ENCODE measurements at regions not wholly inside any gene's neighbourhood (a gene's known extent, or its start where the extent isn't known, plus 50 kb on each side); places are given as distances from the start of the nearest gene placed in this dataset.

GRCh38 chr1:22343456-22344328, 108.0 kb upstream of the ZBTB40 start:
- TF ChIP-seq CTCF (conservative IDR thresholded peaks at IDR 0.05) (no peak), EZH2 (IDR thresholded peaks at IDR 0.05; ENCODE audit: low read depth) (no peak)
- no peaks in the 10 kb centered on the region for H3K79me2 ChIP-seq (ENCODE audit: low read depth)
- H3F3A ChIP-seq (ENCODE audit: insufficient read depth, low read depth), result no peaks in the 10 kb centered on the region; the same call in 1 of the 2 replicates
- H3K9me3 ChIP-seq (ENCODE audit: insufficient read depth, low read depth), result no peaks in the 10 kb centered on the region
- no peaks in the 10 kb centered on the region for H3K9me2 ChIP-seq (ENCODE audit: insufficient read depth)
- no peak overlapping the region for H3K4me3 ChIP-seq
- H2AFZ ChIP-seq, result no peak overlapping the region
- CTCF ChIA-PET, result no interaction called here
- H3K4me1 ChIP-seq (replicated peaks; ENCODE audit: insufficient read depth), result 0 out of 2 replicates have a peak, but pooled peaks cover 10% of the 10 kb centered on the region
- no peaks in the 10 kb centered on the region for H3K36me3 ChIP-seq (ENCODE audit: low read depth)
- H3K27me3 ChIP-seq (ENCODE audit: insufficient read depth, low read depth), result no peaks in the 10 kb centered on the region
- POLR2A ChIA-PET (ENCODE audit: unreplicated experiment), result no interaction called here
- no peak overlapping the region for H3K27ac ChIP-seq
- intact Hi-C loops (cut with micrococcal nuclease; ENCODE audit: unreplicated experiment), result no loop called here
- BruUV-seq (replicated peaks), result no TSS peak
- H4K20me1 ChIP-seq (ENCODE audit: insufficient read depth), result no peaks in the 10 kb centered on the region
- no peak for DNase-seq
- H3K4me2 ChIP-seq, result no peak overlapping the region

DNA sequence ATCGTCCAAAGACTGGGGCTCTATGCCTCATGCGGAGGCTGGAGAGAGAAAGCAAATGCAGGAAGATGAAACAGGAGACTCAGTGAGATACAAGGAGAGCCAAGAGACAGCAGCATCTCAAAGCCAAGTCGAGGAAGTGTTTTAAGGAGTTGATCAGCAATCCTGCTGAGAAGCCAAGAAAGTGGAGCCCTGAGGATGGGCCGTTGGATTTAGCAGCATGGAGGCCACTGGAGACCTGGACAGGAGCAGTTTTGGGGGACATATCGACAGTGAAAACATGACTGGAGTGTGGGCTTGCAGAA, 107.4 kb upstream of the ZBTB40 start:
- Histone ChIP-seq H3K4me3 (no peak overlapping the region), H3K4me1 (replicated peaks; ENCODE audit: insufficient read depth) (0 out of 2 replicates have a peak, but pooled peaks cover 11% of the 10 kb centered on the region), H3K36me3 (ENCODE audit: low read depth) (no peaks in the 10 kb centered on the region), H3F3A (ENCODE audit: insufficient read depth, low read depth) (no peaks in the 10 kb centered on the region; the same call in 1 of the 2 replicates), H3K27me3 (ENCODE audit: insufficient read depth, low read depth) (no peaks in the 10 kb centered on the region), H3K9me2 (ENCODE audit: insufficient read depth) (no peaks in the 10 kb centered on the region), H3K27ac (no peak overlapping the region), H3K79me2 (ENCODE audit: low read depth) (no peaks in the 10 kb centered on the region), H3K4me2 (no peak overlapping the region), H3K9me3 (ENCODE audit: insufficient read depth, low read depth) (no peaks in the 10 kb centered on the region), H4K20me1 (ENCODE audit: insufficient read depth) (no peaks in the 10 kb centered on the region), H2AFZ (no peak overlapping the region)
- CTCF ChIA-PET, result no interaction called here
- TF ChIP-seq CTCF (conservative IDR thresholded peaks at IDR 0.05) (no peak), EZH2 (IDR thresholded peaks at IDR 0.05; ENCODE audit: low read depth) (no peak)
- POLR2A ChIA-PET (ENCODE audit: unreplicated experiment), result no interaction called here
- intact Hi-C loops (cut with micrococcal nuclease; ENCODE audit: unreplicated experiment), result no loop called here
- no TSS peak for BruUV-seq (replicated peaks)
- no peak for DNase-seq

DNA sequence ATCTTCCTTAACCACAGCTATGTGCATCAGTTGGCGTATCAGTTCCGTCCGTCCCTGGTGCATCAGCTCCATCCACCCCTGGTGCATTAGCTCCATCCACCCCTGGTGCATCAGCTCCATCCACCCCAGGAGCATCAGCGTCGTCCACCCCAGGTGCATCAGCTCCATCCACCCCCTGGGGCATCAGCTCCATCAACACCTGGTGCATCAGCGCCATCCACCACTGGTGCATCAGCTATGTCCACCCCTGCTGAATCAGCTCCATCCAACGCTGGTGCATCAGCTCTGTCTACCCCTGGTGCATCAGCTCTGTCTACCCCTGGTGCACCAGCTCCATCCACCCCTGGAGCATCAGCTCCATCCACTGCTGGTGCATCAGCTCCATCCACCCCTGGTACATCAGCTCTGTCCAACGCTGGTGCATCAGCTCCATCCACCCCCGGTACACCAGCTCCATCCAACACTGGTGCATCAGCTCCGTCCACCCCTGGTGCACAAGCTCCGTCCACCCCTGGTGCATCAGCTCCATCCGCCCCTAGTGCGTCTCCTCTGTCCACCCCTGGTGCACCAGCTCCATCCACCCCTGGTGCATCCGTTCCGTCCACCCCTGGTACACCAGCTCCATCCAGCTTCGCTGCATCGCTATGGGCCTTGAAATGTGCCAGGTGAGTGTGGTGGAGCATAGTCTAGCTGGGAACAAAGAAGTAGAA, 106.6 kb upstream of the ZBTB40 start:
- H3K4me2 ChIP-seq, result no peak overlapping the region
- H3K9me2 ChIP-seq (ENCODE audit: insufficient read depth), result no peaks in the 10 kb centered on the region
- H3K79me2 ChIP-seq (ENCODE audit: low read depth), result no peaks in the 10 kb centered on the region
- H3K36me3 ChIP-seq (ENCODE audit: low read depth), result no peaks in the 10 kb centered on the region
- no peak for TF ChIP-seq EZH2 (IDR thresholded peaks at IDR 0.05; ENCODE audit: low read depth)
- TF ChIP-seq CTCF (conservative IDR thresholded peaks at IDR 0.05), result no peak
- no peak overlapping the region for H3K27ac ChIP-seq
- H3K4me3 ChIP-seq, result no peak overlapping the region
- H3F3A ChIP-seq (ENCODE audit: insufficient read depth, low read depth), result no peaks in the 10 kb centered on the region; the same call in 1 of the 2 replicates
- intact Hi-C loops (cut with micrococcal nuclease; ENCODE audit: unreplicated experiment), result no loop called here
- ChIA-PET POLR2A (ENCODE audit: unreplicated experiment) (no interaction called here), CTCF (no interaction called here)
- H3K9me3 ChIP-seq (ENCODE audit: insufficient read depth, low read depth), result no peaks in the 10 kb centered on the region
- 0 out of 2 replicates have a peak, but pooled peaks cover 11% of the 10 kb centered on the region for H3K4me1 ChIP-seq (replicated peaks; ENCODE audit: insufficient read depth)
- no peaks in the 10 kb centered on the region for H3K27me3 ChIP-seq (ENCODE audit: insufficient read depth, low read depth)
- BruUV-seq (replicated peaks), result no TSS peak
- DNase-seq, result no peak
- H4K20me1 ChIP-seq (ENCODE audit: insufficient read depth), result no peaks in the 10 kb centered on the region
- H2AFZ ChIP-seq, result no peak overlapping the region

Measured in PC-9 (cell line).